ENCODE measurements at regions not wholly inside any gene's neighbourhood (a gene's known extent, or its start where the extent isn't known, plus 50 kb on each side); places are given as distances from the start of the nearest gene placed in this dataset.

GRCh38 chr17:71846561-71847110 is 274.2 kb upstream of the SOX9 start:
- TF ChIP-seq CTCF (IDR thresholded peaks at IDR 0.05): no peak
- TF ChIP-seq POLR2AphosphoS5 (IDR thresholded peaks at IDR 0.05): no peak
- TF ChIP-seq POLR2A (IDR thresholded peaks at IDR 0.05): no peak
- TF ChIP-seq EP300 (IDR thresholded peaks at IDR 0.05): no peak
